ENCODE measurements at regions not wholly inside any gene's neighbourhood (a gene's known extent, or its start where the extent isn't known, plus 50 kb on each side); places are given as distances from the start of the nearest gene placed in this dataset.

- no peak overlapping the region for H3K4me3 ChIP-seq (ENCODE audit: insufficient read depth, low read length, poor library complexity, severe bottlenecking)
- no peaks in the 10 kb centered on the region for H3F3A ChIP-seq (ENCODE audit: insufficient read depth)
- no peak overlapping the region for H3K27ac ChIP-seq (ENCODE audit: low read depth, low read length)
- no peaks in the 10 kb centered on the region for H3K79me2 ChIP-seq (ENCODE audit: insufficient read depth, low read length)
- H3K27me3 ChIP-seq (ENCODE audit: low read length), result no peaks in the 10 kb centered on the region
- no peaks in the 10 kb centered on the region for H3K9me2 ChIP-seq (replicated peaks; ENCODE audit: insufficient read depth, low read length)
- no peak for TF ChIP-seq EZH2phosphoT487 (conservative IDR thresholded peaks at IDR 0.05; ENCODE audit: low read length)
- TF ChIP-seq CTCF (IDR thresholded peaks at IDR 0.05; ENCODE audit: insufficient read depth, low read length, poor library complexity, severe bottlenecking), result no peak
- no peaks in the 10 kb centered on the region for H4K20me1 ChIP-seq (ENCODE audit: low read depth, low read length)
- H3K36me3 ChIP-seq (ENCODE audit: low read length), result no peaks in the 10 kb centered on the region
- H2AFZ ChIP-seq (ENCODE audit: low read depth, low read length, severe bottlenecking), result no peak overlapping the region
- no peak overlapping the region for H3K4me2 ChIP-seq (ENCODE audit: low read depth, low read length, poor library complexity, severe bottlenecking)
- no peak overlapping the region for H3K9ac ChIP-seq (ENCODE audit: low read length)
- H3K9me3 ChIP-seq (ENCODE audit: insufficient read depth, low read length), result no peaks in the 10 kb centered on the region
Measured at GRCh38 chr15:45903283-45903682, 268.5 kb downstream of the SQOR start.

GRCh38 chr15:45904019-45904418, 269.2 kb downstream of the SQOR start:
- H3K4me2 ChIP-seq (ENCODE audit: low read depth, low read length, poor library complexity, severe bottlenecking), result no peak overlapping the region
- TF ChIP-seq EZH2phosphoT487 (conservative IDR thresholded peaks at IDR 0.05; ENCODE audit: low read length) (no peak), CTCF (IDR thresholded peaks at IDR 0.05; ENCODE audit: insufficient read depth, low read length, poor library complexity, severe bottlenecking) (no peak)
- H3K9me2 ChIP-seq (replicated peaks; ENCODE audit: insufficient read depth, low read length), result no peaks in the 10 kb centered on the region
- H3K36me3 ChIP-seq (ENCODE audit: low read length), result no peaks in the 10 kb centered on the region; the same call in 1 of the 2 replicates
- no peak overlapping the region for H3K4me3 ChIP-seq (ENCODE audit: insufficient read depth, low read length, poor library complexity, severe bottlenecking)
- no peaks in the 10 kb centered on the region for H4K20me1 ChIP-seq (ENCODE audit: low read depth, low read length)
- H3K79me2 ChIP-seq (ENCODE audit: insufficient read depth, low read length), result no peaks in the 10 kb centered on the region
- no peaks in the 10 kb centered on the region for H3K9me3 ChIP-seq (ENCODE audit: insufficient read depth, low read length)
- H2AFZ ChIP-seq (ENCODE audit: low read depth, low read length, severe bottlenecking), result no peak overlapping the region
- no peaks in the 10 kb centered on the region for H3K27me3 ChIP-seq (ENCODE audit: low read length)
- no peaks in the 10 kb centered on the region for H3F3A ChIP-seq (ENCODE audit: insufficient read depth)
- H3K27ac ChIP-seq (ENCODE audit: low read depth, low read length), result no peak overlapping the region
- no peak overlapping the region for H3K9ac ChIP-seq (ENCODE audit: low read length)

- H3K9me3 ChIP-seq (ENCODE audit: insufficient read depth, low read length), result no peaks in the 10 kb centered on the region
- H4K20me1 ChIP-seq (ENCODE audit: low read depth, low read length), result no peaks in the 10 kb centered on the region
- TF ChIP-seq EZH2phosphoT487 (conservative IDR thresholded peaks at IDR 0.05; ENCODE audit: low read length) (no peak), CTCF (IDR thresholded peaks at IDR 0.05; ENCODE audit: insufficient read depth, low read length, poor library complexity, severe bottlenecking) (no peak)
- no peak overlapping the region for H2AFZ ChIP-seq (ENCODE audit: low read depth, low read length, severe bottlenecking)
- H3K27me3 ChIP-seq (ENCODE audit: low read length), result no peaks in the 10 kb centered on the region
- no peak overlapping the region for H3K4me3 ChIP-seq (ENCODE audit: insufficient read depth, low read length, poor library complexity, severe bottlenecking)
- no peaks in the 10 kb centered on the region for H3F3A ChIP-seq (ENCODE audit: insufficient read depth)
- H3K79me2 ChIP-seq (ENCODE audit: insufficient read depth, low read length), result no peaks in the 10 kb centered on the region
- H3K9me2 ChIP-seq (replicated peaks; ENCODE audit: insufficient read depth, low read length), result no peaks in the 10 kb centered on the region
- H3K9ac ChIP-seq (ENCODE audit: low read length), result no peak overlapping the region
- no peak overlapping the region for H3K27ac ChIP-seq (ENCODE audit: low read depth, low read length)
- H3K4me2 ChIP-seq (ENCODE audit: low read depth, low read length, poor library complexity, severe bottlenecking), result no peak overlapping the region
- H3K36me3 ChIP-seq (ENCODE audit: low read length), result no peaks in the 10 kb centered on the region; the same call in 1 of the 2 replicates
Measured at GRCh38 chr15:45906230-45906629, 271.4 kb downstream of the SQOR start.

Measured in SU-DHL-6 (cell line).